NCI-H226 (cell line): ENCODE measurements at regions not wholly inside any gene's neighbourhood (a gene's known extent, or its start where the extent isn't known, plus 50 kb on each side); places are given as distances from the start of the nearest gene placed in this dataset.
A peak's percentile ranks its signal among the peaks of the same experiment; 100 is the strongest.

Experiments used
- DNase-seq: peaks from one replicate; pipeline ENCODE4 v3.0.0-alpha.2; 2015

- no peak for DNase-seq
Observed at GRCh38 chr2:150955231-150955630, 306.4 kb downstream of the RBM43 start.

GRCh38 chr2:150946831-150947230 is 314.8 kb downstream of the RBM43 start:
- no peak for DNase-seq

GRCh38 chr2:150944315-150944714 is 317.3 kb downstream of the RBM43 start:
- DNase-seq: no peak

GRCh38 chr2:150939087-150939486 is 322.6 kb downstream of the RBM43 start:
- DNase-seq: no peak

GRCh38 chr2:150938527-150938926 is 323.1 kb downstream of the RBM43 start:
- no peak for DNase-seq

- no peak for DNase-seq
Observed at GRCh38 chr2:150937030-150937429, 324.6 kb downstream of the RBM43 start.

GRCh38 chr2:150931451-150931850 is 330.2 kb downstream of the RBM43 start:
- no peak for DNase-seq

- DNase-seq: no peak
Observed at GRCh38 chr2:150925611-150926010, 336.1 kb downstream of the RBM43 start.

- DNase-seq: no peak
Observed at GRCh38 chr2:150924878-150925277, 336.8 kb downstream of the RBM43 start.

GRCh38 chr2:150919901-150920300 is 341.8 kb downstream of the RBM43 start:
- no peak for DNase-seq

GRCh38 chr2:150917961-150918713 is 343.5 kb downstream of the RBM43 start:
- no peak for DNase-seq

GRCh38 chr2:150916467-150917396 is 344.9 kb downstream of the RBM43 start:
- DNase-seq: no peak

- DNase-seq: peak; percentile 74
Observed at GRCh38 chr2:150911766-150912280, 349.8 kb downstream of the RBM43 start.

GRCh38 chr2:150909613-150910012 is 352.1 kb downstream of the RBM43 start:
- DNase-seq: no peak

GRCh38 chr2:150909090-150909489 is 352.6 kb downstream of the RBM43 start:
- DNase-seq: no peak

- no peak for DNase-seq
Observed at GRCh38 chr2:150907466-150907865, 354.2 kb downstream of the RBM43 start.

- DNase-seq: no peak
Observed at GRCh38 chr2:150903461-150903860, 358.2 kb downstream of the RBM43 start.

GRCh38 chr2:150903055-150903454 is 358.6 kb downstream of the RBM43 start:
- DNase-seq: no peak

GRCh38 chr2:150900913-150901312 is 360.8 kb downstream of the RBM43 start:
- no peak for DNase-seq

GRCh38 chr2:150895968-150896367 is 365.7 kb downstream of the RBM43 start:
- DNase-seq: no peak

- peak; percentile 22 for DNase-seq
Observed at GRCh38 chr2:150889141-150889540, 372.5 kb downstream of the RBM43 start.

- peak; percentile 66 for DNase-seq
Observed at GRCh38 chr2:150888337-150888736, 373.3 kb downstream of the RBM43 start.

GRCh38 chr2:150887926-150888325 is 373.7 kb downstream of the RBM43 start:
- DNase-seq: no peak
